Lower lobe of right lung (tissue), 2 donors: ENCODE measurements at regions not wholly inside any gene's neighbourhood (a gene's known extent, or its start where the extent isn't known, plus 50 kb on each side); places are given as distances from the start of the nearest gene placed in this dataset.
A peak's percentile ranks its signal among the peaks of the same experiment; 100 is the strongest.
"Not testable (repeated sequence)": the region's sequence is repeated elsewhere in the genome, so short reads cannot be mapped to it uniquely, and the experiment has no call there.

Experiments used
- ATAC-seq, 2 donors: fragments of 200-7000 bp; cut with Tn5 transposase; one replicate each; pipeline ENCODE4 v1.9.1; 2020 to 2022; ENCODE audit warnings: mild to moderate bottlenecking in 2 of 2, moderate library complexity in 2 of 2
- DNase-seq: peaks from one replicate; pipeline ENCODE4 v3.0.0-alpha.2; 2020
- H3K27ac ChIP-seq: fragments of 200-600 bp; one replicate; pipeline ENCODE4 v1.8.0; 2022
- H3K27me3 ChIP-seq: fragments of 200-600 bp; one replicate; pipeline ENCODE4 v1.8.0; 2022; ENCODE audit warnings: low read depth
- H3K36me3 ChIP-seq: fragments of 200-600 bp; one replicate; pipeline ENCODE4 v1.8.0; 2022; ENCODE audit warnings: mild to moderate bottlenecking
- H3K4me1 ChIP-seq: fragments of 200-600 bp; one replicate; pipeline ENCODE4 v1.8.0; 2022
- H3K4me3 ChIP-seq: fragments of 200-600 bp; one replicate; pipeline ENCODE4 v1.8.0; 2022; ENCODE audit warnings: mild to moderate bottlenecking
- H3K9me3 ChIP-seq: fragments of 200-600 bp; one replicate; pipeline ENCODE4 v1.8.0; 2022
- intact Hi-C: fragments of 100-400 bp; cut with DNase I; formaldehyde crosslinking; loops from one replicate; pipeline ENCODE4 v1.11.0; 2022
- TF ChIP-seq, protein P1 (sequence below): fragments of 200-600 bp; IDR thresholded peaks from one replicate; pipeline ENCODE4 v1.8.0; 2022; ENCODE audit warnings: antibody characterized with exemption, mild to moderate bottlenecking
- donor health status: DM: no; HTN: yes; CAD: no; lungs with severe emphysema.

DNA sequence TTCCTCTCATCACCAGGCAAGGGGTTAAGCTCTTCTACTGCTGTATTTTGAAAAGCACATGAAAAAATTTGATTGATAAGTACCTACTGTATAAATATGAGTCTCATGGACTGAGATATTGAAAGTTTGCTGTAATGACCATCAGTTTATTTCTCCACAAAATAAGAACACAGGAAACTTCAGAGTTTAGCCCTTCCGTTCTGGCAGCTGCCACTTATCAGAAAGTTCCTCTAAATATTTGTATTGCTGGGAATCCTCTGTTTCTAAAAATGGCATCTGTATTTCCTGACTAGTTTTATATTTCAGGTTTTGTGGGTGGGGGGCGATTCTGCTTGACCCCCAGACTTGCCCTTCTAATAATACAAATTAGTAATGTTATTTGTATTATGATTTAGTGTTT, 92.0 kb downstream of the LYZL2 start:
- peak overlapping the region; percentile 62 for H3K27ac ChIP-seq
- intact Hi-C loops, result no loop called here
- H3K4me1 ChIP-seq, result peaks cover 49% of the 10 kb centered on the region

GRCh38 chr10:30537158-30537557, 92.4 kb downstream of the LYZL2 start:
- intact Hi-C loops, H3K27me3 ChIP-seq, H3K4me3 ChIP-seq, DNase-seq, H3K9me3 ChIP-seq, ATAC-seq, H3K36me3 ChIP-seq: not testable (repeated sequence)
- H3K27ac ChIP-seq, result peak overlapping the region; percentile 62
- peaks cover 47% of the 10 kb centered on the region for H3K4me1 ChIP-seq

More for the DNA sequence above, 92.0 kb downstream of the LYZL2 start:
- TF ChIP-seq, protein P1, sequence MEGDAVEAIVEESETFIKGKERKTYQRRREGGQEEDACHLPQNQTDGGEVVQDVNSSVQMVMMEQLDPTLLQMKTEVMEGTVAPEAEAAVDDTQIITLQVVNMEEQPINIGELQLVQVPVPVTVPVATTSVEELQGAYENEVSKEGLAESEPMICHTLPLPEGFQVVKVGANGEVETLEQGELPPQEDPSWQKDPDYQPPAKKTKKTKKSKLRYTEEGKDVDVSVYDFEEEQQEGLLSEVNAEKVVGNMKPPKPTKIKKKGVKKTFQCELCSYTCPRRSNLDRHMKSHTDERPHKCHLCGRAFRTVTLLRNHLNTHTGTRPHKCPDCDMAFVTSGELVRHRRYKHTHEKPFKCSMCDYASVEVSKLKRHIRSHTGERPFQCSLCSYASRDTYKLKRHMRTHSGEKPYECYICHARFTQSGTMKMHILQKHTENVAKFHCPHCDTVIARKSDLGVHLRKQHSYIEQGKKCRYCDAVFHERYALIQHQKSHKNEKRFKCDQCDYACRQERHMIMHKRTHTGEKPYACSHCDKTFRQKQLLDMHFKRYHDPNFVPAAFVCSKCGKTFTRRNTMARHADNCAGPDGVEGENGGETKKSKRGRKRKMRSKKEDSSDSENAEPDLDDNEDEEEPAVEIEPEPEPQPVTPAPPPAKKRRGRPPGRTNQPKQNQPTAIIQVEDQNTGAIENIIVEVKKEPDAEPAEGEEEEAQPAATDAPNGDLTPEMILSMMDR, result no peak
- DNase-seq (no peak), ATAC-seq (no peak)
- Histone ChIP-seq H3K36me3 (no peaks in the 10 kb centered on the region), H3K27me3 (no peaks in the 10 kb centered on the region), H3K9me3 (no peaks in the 10 kb centered on the region), H3K4me3 (no peak overlapping the region)

DNA sequence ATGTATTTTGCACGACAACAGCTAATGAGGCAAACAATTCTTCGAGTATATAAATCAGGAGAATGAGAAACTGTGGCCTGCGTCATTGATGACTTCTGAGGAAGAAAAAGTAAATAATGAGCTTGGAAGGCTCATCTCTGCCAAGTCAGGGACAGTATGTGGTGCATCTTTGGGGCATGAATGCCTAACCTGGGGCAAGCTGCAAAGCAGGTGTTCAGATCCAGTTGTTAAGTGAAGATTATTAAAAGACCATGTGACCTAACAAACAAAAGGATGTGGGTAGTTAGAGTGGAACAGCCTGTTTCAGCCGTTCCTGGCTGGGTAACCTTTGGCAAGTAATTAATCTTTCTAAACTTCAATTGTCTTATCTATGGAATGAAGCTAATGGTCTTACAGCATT, 93.0 kb downstream of the LYZL2 start:
- ATAC-seq, result no peak
- DNase-seq, result no peak
- Histone ChIP-seq H3K4me1 (peaks cover 42% of the 10 kb centered on the region), H3K36me3 (no peaks in the 10 kb centered on the region), H3K27ac (peak overlapping the region; percentile 62), H3K4me3 (no peak overlapping the region), H3K9me3 (no peaks in the 10 kb centered on the region), H3K27me3 (no peaks in the 10 kb centered on the region)
- intact Hi-C loops, result no loop called here
- TF ChIP-seq, protein P1, result no peak

DNA sequence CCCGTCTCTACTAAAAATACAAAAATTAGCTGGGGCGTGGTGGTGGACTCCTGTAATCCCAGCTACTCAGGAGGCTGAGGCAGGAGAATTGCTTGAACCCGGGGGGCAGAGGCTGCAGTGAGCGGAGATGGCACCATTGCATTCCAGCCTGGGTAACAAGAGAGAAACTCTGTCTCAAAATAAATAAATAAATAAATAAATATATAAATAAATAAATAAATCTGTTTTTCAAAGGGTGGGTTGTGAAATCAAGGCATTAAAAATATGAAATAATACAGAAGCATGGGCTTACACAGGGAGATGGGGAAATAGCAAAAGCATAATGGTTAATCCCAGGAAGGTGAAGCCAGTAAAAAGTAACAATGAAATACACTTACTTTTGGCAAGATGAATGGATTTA, 93.9 kb downstream of the LYZL2 start:
- TF ChIP-seq, protein P1, result no peak
- Histone ChIP-seq H3K4me3 (no peak overlapping the region), H3K36me3 (no peaks in the 10 kb centered on the region), H3K4me1 (peaks cover 41% of the 10 kb centered on the region), H3K9me3 (no peaks in the 10 kb centered on the region), H3K27ac (no peak overlapping the region), H3K27me3 (no peaks in the 10 kb centered on the region)
- intact Hi-C loops, result no loop called here
- DNase-seq (no peak), ATAC-seq (no peak)

- H3K27ac ChIP-seq, result no peak overlapping the region
- TF ChIP-seq, protein P1, result peak; percentile 89
- H3K9me3 ChIP-seq, result no peaks in the 10 kb centered on the region
- ATAC-seq (peak; percentile 76 to 81), DNase-seq (peak; percentile 54)
- no peak overlapping the region for H3K4me3 ChIP-seq
- no peaks in the 10 kb centered on the region for H3K36me3 ChIP-seq
- H3K4me1 ChIP-seq, result peaks cover 41% of the 10 kb centered on the region
- no peaks in the 10 kb centered on the region for H3K27me3 ChIP-seq
- intact Hi-C loops, result no loop called here
Measured at GRCh38 chr10:30534465-30535144, 94.9 kb downstream of the LYZL2 start.

GRCh38 chr10:30531751-30532530, 97.6 kb downstream of the LYZL2 start:
- peaks cover 31% of the 10 kb centered on the region for H3K4me1 ChIP-seq
- intact Hi-C loops, result no loop called here
- no peaks in the 10 kb centered on the region for H3K36me3 ChIP-seq
- no peaks in the 10 kb centered on the region for H3K27me3 ChIP-seq
- no peaks in the 10 kb centered on the region for H3K9me3 ChIP-seq
- TF ChIP-seq, protein P1, result no peak
- ATAC-seq, result no peak
- DNase-seq, result no peak
- H3K4me3 ChIP-seq, result no peak overlapping the region
- H3K27ac ChIP-seq, result peak overlapping the region; percentile 46
